ENCODE measurements at regions not wholly inside any gene's neighbourhood (a gene's known extent, or its start where the extent isn't known, plus 50 kb on each side); places are given as distances from the start of the nearest gene placed in this dataset.
"Not testable (repeated sequence)": the region's sequence is repeated elsewhere in the genome, so short reads cannot be mapped to it uniquely, and the experiment has no call there.

DNA sequence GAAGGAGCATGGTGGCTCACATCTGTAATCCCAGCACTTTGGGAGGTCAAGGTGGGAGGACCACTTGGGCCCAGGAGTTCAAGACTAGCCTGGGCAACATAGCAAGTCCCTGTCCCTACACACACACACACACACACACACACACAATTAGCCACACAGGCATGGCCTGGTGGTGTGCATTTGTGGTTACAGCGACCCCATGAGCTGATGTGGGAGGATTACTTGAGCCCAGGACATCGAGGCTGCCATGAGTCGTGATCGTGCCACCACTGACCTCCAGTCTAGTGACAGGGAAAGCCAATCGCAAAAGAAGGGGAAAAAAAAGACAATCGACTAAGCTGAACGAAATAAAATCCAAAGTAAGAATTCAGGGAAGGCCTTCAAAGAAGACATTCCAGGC is 67.9 kb downstream of the TBX3 start:
- DNase-seq, result no peak

DNA sequence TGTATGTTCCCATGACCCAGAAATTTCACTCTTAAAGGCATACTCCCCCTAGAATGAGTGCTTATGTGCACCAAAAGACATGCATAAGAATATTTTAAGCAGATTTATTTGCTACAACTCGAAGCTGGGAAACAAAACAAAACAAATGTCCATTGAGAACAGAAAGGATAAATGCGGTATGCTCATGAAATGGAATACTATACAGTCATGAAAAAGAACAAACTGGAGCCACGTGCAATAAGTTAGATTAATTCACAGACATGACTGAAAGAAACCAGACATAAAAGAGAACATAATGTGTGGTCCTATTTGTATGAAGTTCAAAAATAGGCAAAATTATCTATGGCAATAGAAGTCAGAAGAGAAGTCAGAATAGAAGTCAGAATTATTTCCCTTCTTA is 69.9 kb downstream of the TBX3 start:
- no peak for DNase-seq

DNA sequence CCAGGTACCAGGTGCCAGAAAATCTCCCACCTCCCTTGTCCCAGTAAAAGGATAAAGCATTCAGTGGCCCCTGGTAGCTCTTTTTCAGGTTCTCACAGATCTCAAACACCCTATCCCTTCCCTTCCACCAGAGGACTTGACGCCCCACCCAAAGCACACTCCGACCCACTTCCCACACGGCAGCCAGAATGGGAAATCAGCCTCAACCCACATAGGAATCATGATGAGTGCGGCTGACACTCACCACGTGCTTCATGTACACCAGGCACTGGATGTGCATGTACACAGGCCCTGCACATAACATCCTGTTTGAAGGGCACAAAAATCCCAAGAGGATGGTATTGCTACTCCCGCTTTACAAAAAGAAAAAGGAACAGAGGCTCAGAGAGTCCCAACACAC is 71.9 kb downstream of the TBX3 start:
- no peak for DNase-seq

GRCh38 chr12:114611145-114612018 is 72.6 kb downstream of the TBX3 start:
- no peak for DNase-seq

GRCh38 chr12:114608509-114608908 is 75.5 kb downstream of the TBX3 start:
- DNase-seq, result no peak

DNA sequence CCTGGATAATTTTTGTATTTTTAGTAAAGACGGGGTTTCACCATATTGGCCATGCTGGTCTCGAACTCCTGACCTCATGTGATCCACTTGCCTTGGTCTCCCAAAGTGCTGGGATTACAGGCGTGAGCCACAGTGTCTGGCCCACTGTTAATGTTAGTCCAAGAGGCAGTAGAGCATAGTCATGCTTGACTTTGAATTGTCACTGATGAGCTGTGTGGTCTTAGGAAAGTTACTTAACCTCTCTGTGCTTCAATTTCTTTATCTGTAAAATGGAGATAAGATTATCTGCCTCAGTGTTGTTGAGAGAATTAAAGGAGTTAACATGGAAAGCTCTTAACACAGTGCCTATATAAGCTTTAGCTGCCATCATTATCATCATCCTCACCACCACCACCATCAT is 78.1 kb downstream of the TBX3 start:
- no peak for DNase-seq

- no peak for DNase-seq
Measured at GRCh38 chr12:114604606-114605005, 79.4 kb downstream of the TBX3 start.

GRCh38 chr12:114600584-114600983 is 83.4 kb downstream of the TBX3 start:
- DNase-seq, result not testable (repeated sequence)

GRCh38 chr12:114598111-114598510 is 85.9 kb downstream of the TBX3 start:
- no peak for DNase-seq

- no peak for DNase-seq
Measured at GRCh38 chr12:114592946-114593345, 91.0 kb downstream of the TBX3 start.

DNA sequence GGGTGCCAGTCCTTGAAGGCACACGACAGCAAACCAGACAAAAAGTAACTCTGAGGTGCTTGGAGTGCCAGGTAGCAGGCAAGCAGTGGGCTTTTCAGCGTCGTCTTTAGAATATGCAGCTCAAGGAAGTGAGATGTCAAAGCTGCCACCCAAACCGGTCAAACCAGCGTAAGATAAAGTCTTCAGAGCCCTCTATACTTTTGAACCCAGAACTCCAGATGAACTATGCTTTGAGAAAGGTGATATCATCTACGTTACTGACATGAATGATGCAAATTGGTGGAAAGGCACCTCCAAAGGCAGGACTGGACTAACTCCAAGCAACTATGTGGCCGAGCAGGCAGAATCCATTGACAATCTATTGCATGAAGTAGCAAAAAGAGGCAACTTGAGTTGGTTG is 95.9 kb downstream of the TBX3 start:
- no peak for DNase-seq

DNA sequence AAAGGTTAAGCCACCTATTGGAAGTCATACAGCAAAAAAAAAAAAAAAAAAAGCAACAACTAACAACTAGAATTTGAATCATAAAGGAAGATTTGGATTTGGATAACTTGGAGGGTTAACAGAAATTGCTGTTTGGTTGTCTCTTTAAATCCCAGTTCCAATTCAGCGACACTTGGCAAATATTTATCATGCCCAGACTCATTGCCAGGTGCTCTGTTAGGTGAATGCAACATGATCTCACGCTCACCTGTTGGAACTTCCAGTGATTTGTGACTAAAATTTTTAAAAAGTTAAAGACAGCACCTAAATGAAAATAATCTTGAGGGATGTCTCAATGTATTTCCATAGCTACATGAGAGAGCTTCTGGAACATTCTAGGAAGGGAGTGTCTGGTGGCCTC is 103.7 kb downstream of the TBX3 start:
- no peak for DNase-seq

- DNase-seq, result no peak
Measured at GRCh38 chr12:114579389-114579788, 104.6 kb downstream of the TBX3 start.

- no peak for DNase-seq
Measured at GRCh38 chr12:114562654-114563053, 121.3 kb downstream of the TBX3 start.

DNA sequence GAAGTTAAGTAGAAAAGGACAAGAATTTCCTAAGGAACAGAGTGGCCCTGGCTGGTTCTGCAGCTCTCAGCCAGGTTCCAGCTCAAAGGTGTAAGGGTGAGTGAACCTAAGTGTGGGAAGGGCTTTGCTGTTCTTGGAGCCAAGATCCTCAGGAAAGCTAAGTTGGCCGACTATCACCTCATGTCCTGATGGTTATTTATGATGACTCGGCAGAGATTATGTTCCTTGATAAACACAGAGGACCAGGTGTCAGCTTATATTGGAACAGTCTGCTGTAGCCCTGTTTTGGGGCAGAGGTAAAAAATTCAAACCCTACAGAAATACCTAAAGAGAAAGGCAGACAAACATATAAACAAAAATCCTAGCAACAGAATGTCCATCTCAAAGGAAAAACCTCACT is 128.5 kb downstream of the TBX3 start:
- no peak for DNase-seq

DNA sequence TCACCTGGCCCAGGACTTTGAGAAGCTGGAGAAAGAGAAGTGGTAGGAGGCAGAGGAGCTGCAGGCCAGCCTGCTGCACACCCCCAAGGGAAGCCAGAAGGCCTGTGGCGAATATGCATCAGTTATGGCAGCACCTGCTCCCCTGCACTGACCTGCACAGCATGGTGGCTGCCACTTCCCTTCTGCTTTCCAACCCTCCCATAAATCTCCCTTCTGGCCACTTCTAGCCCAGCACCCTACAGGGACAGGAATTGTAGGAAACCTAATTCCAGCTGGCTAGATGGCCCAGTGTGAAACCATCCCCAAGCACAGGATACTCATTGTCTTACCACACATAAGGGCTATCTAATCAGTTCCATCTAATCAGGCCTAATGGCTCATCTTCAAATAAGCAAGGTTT is 136.3 kb downstream of the TBX3 start:
- DNase-seq, result no peak

GRCh38 chr12:114530417-114530816 is 124.5 kb upstream of the TBX5 start:
- no peak for DNase-seq

- no peak for DNase-seq
Measured at GRCh38 chr12:114529966-114530365, 124.0 kb upstream of the TBX5 start.

GRCh38 chr12:114528766-114529165 is 122.8 kb upstream of the TBX5 start:
- no peak for DNase-seq

DNA sequence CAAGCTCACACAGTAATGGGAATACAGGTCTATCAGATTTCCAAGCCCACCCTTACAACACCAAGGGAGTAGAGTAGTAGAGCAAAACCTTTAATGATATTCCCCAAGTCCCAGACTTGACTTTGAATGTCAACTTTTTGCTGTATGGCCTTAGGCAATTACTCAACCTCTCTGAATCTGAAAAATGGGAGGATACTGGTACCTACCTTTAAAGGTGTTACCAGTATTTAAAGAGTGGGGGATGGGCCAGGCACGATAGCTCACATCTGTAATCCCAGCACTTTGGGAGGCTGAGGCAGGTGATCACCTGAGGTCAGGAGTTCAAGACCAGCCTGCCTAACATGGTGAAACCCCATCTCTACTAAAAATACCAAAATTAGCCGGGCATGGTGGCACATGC is 115.2 kb upstream of the TBX5 start:
- DNase-seq, result not testable (repeated sequence)

GRCh38 chr12:114512351-114512750 is 106.4 kb upstream of the TBX5 start:
- no peak for DNase-seq

DNA sequence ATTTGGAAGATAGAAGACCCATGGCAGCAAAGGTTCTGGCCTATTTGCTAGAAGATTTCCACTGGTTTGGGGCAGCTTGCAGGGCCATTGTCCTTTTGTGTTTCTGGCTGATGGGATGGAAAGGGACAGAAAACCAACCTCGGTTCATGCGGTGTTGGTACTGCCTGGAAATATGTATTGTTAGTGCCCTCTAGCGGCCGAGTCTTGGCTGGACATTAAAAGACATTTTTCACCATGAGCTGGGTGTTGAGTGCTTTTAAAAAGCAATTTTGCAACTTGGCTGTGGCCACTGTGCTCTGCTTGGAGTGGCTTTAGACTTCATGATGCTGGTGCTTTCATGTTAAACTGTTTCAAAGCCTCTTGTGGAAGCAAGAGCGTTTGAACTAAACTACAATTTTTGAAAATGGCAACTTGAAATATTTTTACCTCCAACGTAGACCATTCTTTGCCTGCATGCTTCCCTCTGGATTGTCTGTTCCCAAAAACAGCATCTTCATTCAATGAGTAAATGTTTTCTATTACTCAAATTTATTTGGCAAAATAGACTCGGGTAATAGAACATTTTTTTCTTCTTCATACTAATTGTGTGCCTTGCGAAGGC is 102.7 kb upstream of the TBX5 start:
- DNase-seq, result peak; percentile 77

DNA sequence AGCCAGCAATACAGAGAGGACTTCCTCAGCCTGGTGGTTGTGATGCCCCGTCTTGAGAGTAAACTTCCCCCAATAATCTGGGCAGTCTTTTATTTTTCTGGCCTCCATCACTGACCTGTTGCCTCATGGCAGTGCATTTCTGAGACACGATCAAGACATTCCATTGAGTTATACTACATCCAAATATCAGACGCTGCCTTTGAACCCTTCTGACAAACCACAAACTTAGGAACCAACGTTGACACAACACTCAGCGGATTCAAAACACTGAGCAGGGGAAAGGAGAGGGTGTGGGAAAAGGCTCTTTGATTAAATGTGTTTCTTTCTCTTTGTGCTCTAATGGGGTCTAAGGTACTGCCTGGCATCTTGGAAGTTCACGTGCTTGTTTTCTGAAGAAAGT is 100.7 kb upstream of the TBX5 start:
- DNase-seq, result no peak

DNA sequence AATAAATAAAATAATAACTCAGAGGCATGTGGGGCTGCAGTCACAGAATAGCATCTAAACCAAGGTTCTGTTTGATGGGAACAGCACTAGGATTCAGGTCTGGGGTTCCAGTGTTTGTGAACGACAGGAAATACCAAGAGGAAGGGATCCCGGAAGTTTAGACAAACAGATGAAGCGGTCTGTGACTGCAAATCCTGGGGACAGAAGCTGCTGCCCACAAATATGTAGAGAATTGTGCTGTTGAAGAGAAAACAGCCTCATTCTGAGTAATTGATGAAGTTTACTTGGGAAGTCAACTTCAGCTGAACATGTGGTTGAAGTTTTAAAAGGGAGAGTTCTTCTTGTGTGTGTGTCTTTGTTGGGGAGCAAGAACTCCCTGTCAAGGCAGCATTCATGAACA is 98.4 kb upstream of the TBX5 start:
- no peak for DNase-seq

DNA sequence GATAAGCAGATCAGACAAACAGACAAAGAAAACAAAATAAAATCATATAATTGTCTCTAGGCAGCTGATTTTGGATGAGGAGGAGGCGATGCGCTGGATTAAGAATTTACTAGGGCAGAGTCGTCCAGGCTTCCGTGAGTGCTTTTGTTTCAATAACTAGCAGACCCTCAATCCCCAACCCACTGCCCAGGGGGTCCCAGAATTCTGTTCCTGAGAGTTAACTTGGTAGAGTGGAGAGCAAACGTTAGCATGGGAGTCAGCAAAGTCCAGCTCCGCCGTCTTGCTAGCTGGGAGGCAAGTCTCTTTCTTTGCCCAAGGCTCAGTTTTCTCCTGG is 95.5 kb upstream of the TBX5 start:
- DNase-seq, result no peak

Measured in activated CD8-positive, alpha-beta memory T cell treated with anti-CD3 and anti-CD28 coated beads for 24 hours (primary cell).